ENCODE measurements at regions not wholly inside any gene's neighbourhood (a gene's known extent, or its start where the extent isn't known, plus 50 kb on each side); places are given as distances from the start of the nearest gene placed in this dataset.

DNA sequence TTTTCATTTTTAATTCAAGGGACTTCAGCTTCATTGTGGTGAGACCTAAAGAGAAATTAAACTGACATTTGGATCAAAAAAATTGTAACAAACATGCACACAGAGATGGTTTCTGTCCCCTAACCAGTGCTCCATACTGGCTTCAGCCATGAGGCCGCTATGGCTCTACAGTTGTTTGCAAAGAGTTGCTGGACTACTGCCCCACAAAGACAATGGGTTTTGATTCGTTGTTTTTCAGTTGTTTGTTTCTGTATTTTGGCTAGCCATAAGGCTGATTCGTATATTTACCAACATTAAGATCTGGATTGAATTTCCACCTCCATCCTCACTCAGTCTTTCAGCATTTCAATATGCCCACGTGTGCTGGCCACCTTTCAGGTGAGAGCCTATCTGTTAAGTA, 163.7 kb upstream of the KIF2A start:
- TF ChIP-seq, protein P1, sequence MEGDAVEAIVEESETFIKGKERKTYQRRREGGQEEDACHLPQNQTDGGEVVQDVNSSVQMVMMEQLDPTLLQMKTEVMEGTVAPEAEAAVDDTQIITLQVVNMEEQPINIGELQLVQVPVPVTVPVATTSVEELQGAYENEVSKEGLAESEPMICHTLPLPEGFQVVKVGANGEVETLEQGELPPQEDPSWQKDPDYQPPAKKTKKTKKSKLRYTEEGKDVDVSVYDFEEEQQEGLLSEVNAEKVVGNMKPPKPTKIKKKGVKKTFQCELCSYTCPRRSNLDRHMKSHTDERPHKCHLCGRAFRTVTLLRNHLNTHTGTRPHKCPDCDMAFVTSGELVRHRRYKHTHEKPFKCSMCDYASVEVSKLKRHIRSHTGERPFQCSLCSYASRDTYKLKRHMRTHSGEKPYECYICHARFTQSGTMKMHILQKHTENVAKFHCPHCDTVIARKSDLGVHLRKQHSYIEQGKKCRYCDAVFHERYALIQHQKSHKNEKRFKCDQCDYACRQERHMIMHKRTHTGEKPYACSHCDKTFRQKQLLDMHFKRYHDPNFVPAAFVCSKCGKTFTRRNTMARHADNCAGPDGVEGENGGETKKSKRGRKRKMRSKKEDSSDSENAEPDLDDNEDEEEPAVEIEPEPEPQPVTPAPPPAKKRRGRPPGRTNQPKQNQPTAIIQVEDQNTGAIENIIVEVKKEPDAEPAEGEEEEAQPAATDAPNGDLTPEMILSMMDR (IDR thresholded peaks at IDR 0.05; ENCODE audit: borderline replicate concordance, extremely low read depth, low read length, poor library complexity, severe bottlenecking), result no peak
- TF ChIP-seq EZH2 (IDR thresholded peaks at IDR 0.05; ENCODE audit: borderline replicate concordance, low read depth, low read length, severe bottlenecking), result no peak
